ENCODE measurements at regions not wholly inside any gene's neighbourhood (a gene's known extent, or its start where the extent isn't known, plus 50 kb on each side); places are given as distances from the start of the nearest gene placed in this dataset.

- Histone ChIP-seq H3K27ac (ENCODE audit: extremely low read depth, low read depth, low read length) (no peak overlapping the region), H3K4me1 (ENCODE audit: control insufficient read depth, insufficient read depth, low read length) (no peaks in the 10 kb centered on the region), H3K9me3 (ENCODE audit: control insufficient read depth, insufficient read depth, low read depth, low read length) (no peaks in the 10 kb centered on the region), H3K4me3 (ENCODE audit: low read depth, low read length) (no peak overlapping the region), H3K36me3 (ENCODE audit: control insufficient read depth in 2 of 2, insufficient read depth in 1 of 2, low read length in 2 of 2) (no peaks in the 10 kb centered on the region)
- TF ChIP-seq PBX3 (CRISPR knock-in tag; IDR thresholded peaks at IDR 0.05) (no peak), ZSCAN30 (tag by site-specific recombination; IDR thresholded peaks at IDR 0.05) (no peak), ZEB2 (tag by site-specific recombination; IDR thresholded peaks at IDR 0.05) (peak; percentile 87)
- ChIA-PET POLR2A (no interaction called here), CTCF (no interaction called here)
Observed at GRCh38 chr6:167392631-167393316, 67.9 kb downstream of the TTLL2 start.

- Histone ChIP-seq H3K4me3 (ENCODE audit: low read depth, low read length) (no peak overlapping the region), H3K27ac (ENCODE audit: extremely low read depth, low read depth, low read length) (no peak overlapping the region), H3K4me1 (ENCODE audit: control insufficient read depth, insufficient read depth, low read length) (no peaks in the 10 kb centered on the region), H3K36me3 (ENCODE audit: control insufficient read depth in 2 of 2, insufficient read depth in 1 of 2, low read length in 2 of 2) (no peaks in the 10 kb centered on the region), H3K9me3 (ENCODE audit: control insufficient read depth, insufficient read depth, low read depth, low read length) (no peaks in the 10 kb centered on the region)
- POLR2A ChIA-PET = no interaction called here
- CTCF ChIA-PET = no interaction called here
- TF ChIP-seq ZNF76 (tag by site-specific recombination; IDR thresholded peaks at IDR 0.05; ENCODE audit: borderline replicate concordance, low read depth) (no peak), ZBTB11 (tag by site-specific recombination; conservative IDR thresholded peaks at IDR 0.05; ENCODE audit: low read depth) (no peak), ZNF184 (tag by site-specific recombination; IDR thresholded peaks at IDR 0.05) (no peak), ZNF544 (tag by site-specific recombination; IDR thresholded peaks at IDR 0.05) (no peak), ZNF610 (tag by site-specific recombination; IDR thresholded peaks at IDR 0.05; ENCODE audit: borderline replicate concordance) (no peak), ZNF530 (tag by site-specific recombination; IDR thresholded peaks at IDR 0.05; ENCODE audit: low read depth) (no peak)
Observed at GRCh38 chr6:167393731-167394130, 68.8 kb downstream of the TTLL2 start.

- H3K4me3 ChIP-seq (ENCODE audit: low read depth, low read length) = no peak overlapping the region
- no peak overlapping the region for H3K27ac ChIP-seq (ENCODE audit: extremely low read depth, low read depth, low read length)
- POLR2A ChIA-PET = no interaction called here
- TF ChIP-seq ZNF366 (tag by site-specific recombination; conservative IDR thresholded peaks at IDR 0.05) (0 out of 2 replicates have a peak, but pooled peaks have one; percentile 35), WT1 (tag by site-specific recombination; IDR thresholded peaks at IDR 0.05) (no peak), ZBTB26 (tag by site-specific recombination; optimal IDR thresholded peaks at IDR 0.05) (no peak), ZNF175 (tag by site-specific recombination; IDR thresholded peaks at IDR 0.05) (no peak)
- no peaks in the 10 kb centered on the region for H3K4me1 ChIP-seq (ENCODE audit: control insufficient read depth, insufficient read depth, low read length)
- H3K36me3 ChIP-seq (ENCODE audit: control insufficient read depth in 2 of 2, insufficient read depth in 1 of 2, low read length in 2 of 2) = no peaks in the 10 kb centered on the region
- CTCF ChIA-PET = no interaction called here
- H3K9me3 ChIP-seq (ENCODE audit: control insufficient read depth, insufficient read depth, low read depth, low read length) = no peaks in the 10 kb centered on the region
Observed at GRCh38 chr6:167394339-167394738, 69.5 kb downstream of the TTLL2 start.

Data from HEK293 (cell line).